ENCODE measurements at regions not wholly inside any gene's neighbourhood (a gene's known extent, or its start where the extent isn't known, plus 50 kb on each side); places are given as distances from the start of the nearest gene placed in this dataset.

DNA sequence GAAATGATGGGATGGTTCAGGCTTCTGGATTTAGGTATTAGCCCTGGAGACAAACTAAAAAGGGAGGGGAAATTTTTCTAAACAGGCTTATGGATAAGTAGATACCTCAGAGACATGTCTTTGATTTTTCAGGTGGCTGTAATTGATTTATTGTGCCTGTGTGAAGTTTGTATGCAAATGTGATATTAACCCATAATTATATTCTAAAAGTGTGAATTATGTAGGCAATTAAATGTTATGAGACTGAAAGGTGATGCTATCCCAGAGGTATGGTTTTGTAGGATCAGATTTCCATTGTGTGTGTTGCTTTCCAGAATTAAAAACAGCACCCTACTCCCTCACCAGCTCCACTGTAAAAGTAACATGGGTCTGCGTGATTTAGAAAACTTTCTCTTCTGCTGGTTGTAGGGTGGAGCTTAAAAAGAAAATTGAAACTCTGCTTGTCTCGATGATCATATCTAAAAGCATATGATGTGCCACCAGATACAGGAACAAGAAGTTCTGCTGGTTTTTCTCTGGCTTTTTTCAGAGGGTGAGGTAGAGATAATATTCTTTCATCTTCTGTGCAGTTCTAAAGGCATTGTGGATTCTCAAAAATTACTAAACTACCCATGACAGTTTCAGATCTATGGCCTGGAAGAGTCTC is 71.8 kb upstream of the TAF11L2 start:
- in situ Hi-C loops (cut with MboI; ENCODE audit: low sequenced_read_pairs): no loop called here

DNA sequence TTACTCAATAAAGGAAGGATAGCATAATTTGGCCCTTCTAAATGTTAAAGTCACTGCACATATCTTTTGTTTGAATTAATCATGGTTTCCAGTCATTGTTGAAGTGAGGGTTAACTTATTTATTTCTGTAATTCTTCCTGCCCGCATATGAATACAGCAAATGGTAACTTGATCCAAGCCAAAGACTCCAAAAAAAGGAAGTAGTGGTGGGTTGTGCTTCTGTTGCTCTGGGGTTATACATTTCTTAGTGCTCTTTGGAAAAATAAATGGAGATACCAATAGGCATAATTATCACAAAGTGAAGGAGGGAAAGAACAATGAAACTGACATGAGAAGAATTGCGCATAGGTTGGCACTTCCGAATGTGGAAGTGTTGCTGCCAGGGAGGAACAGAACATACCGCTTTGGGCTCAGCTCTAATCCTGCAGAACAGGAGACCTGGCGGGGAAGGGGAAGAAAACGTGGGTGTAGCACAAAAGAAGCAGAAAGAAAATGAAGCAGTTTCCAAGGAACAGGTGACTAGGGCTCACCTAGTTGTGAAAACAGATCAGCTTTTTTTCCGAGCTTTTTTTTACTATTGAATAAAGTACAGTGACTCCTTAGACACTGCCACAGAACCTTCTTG is 69.7 kb upstream of the TAF11L2 start:
- in situ Hi-C loops (cut with MboI; ENCODE audit: low sequenced_read_pairs): no loop called here

DNA sequence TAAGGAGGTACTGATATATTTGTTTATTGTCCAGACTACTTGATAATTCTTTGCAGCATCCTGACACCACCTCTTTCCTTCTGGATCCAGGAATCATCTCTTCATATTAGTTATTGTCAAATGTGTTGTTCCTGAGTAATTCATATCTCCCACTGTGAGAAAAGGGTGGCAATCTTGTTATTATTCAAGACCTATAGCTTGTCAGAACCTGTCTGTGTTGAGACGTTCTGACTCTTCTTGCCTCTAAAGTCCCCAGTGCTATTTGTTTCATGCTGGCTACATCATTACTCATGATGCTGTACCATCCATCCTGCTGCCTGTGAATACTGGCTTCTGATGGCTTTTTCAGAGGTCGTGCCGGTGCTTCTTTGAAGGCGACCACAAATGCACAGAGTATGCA is 68.7 kb upstream of the TAF11L2 start:
- in situ Hi-C loops (cut with MboI; ENCODE audit: low sequenced_read_pairs): no loop called here

DNA sequence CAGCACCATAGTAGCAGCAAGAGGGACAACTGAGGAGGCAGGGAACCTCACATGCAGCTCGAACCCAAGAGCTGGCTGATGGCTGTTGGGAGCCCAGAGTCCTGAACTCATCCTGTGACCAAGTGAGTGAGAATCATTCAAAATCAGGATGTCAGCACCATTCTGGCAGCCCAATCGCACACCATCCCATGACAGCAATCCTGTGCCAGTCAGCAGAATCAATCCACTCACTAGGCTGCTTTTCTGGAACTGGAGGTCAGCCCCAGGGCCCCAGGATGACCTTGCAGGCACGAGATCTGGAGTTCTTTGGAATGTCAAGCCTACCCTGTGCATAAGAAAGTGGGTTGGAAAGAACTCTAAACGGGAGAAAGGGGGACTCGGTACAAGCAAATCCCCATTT is 67.8 kb upstream of the TAF11L2 start:
- in situ Hi-C loops (cut with MboI; ENCODE audit: low sequenced_read_pairs): no loop called here

DNA sequence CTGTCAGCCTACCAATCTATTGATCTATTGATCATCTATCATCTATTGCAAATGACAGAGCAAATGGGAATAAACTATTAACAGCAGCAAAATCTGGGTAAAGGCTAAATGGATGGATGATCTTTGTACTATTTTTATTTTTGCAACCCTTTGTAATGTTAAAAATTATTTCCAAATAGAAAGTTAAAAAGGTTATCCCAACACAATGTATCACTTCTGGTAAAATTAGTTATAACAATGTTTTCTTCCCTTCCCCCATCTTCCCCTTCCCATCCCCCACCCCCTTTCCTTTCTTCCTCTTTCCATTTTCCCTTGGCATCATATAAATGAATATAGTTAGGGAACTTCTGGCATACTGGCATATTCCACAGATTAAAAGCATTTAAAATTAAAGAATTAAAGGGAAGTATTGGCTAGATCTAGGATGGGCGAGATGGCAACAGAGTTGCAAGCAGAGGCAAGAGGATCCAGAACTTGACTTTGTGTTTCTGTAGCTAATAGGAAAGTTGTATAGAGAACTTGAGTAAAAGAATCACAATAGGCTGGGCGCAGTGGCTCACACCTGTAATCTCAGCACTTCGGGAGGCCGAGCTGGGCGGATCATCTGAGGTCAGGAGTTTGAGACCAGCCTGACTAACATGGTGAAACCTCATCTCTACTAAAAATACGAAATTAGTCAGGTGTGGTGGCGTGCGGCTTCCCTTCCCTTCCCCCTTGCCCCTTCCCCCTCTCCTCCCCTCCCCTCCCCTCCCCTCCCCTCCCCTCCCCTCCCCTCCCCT is 66.6 kb upstream of the TAF11L2 start:
- in situ Hi-C loops (cut with MboI; ENCODE audit: low sequenced_read_pairs): no loop called here

DNA sequence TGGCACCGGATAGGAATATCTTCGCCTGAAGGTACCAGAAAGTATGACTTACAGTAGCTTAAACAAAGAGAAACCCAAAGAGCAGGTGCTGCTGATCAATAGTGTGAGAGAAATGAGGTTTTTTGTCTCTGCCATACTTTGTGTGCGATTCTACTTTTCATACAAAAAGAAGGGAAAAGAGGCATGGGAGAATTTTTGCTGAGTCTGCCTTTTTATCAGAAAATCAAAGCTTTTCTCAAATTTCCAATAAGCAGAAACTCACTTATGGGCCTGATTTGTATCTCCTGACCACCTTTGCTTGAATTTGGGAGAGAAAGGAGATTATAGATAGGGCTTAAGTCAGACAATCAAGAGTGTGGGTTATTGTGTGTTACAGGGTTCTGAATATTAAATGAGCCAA is 65.5 kb upstream of the TAF11L2 start:
- in situ Hi-C loops (cut with MboI; ENCODE audit: low sequenced_read_pairs): no loop called here

DNA sequence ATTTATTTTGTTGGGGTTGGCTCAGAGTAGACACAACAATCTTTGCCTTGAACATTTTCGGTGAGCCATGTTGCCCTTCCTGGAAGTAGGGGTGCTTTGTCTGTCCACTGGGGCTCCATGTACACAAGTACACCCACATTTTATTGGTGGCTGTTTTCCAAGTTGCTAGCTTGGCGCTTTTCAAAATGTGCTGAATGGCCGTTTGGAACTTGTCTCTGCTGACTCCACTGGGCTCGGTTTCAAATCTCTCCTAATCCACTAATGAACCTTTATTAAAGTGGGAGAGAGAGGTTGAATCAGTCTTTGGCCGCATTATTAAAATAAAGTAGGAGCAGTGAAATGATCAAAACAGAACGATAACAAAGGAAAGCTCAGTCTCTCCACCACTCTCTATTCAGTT is 64.6 kb upstream of the TAF11L2 start:
- in situ Hi-C loops (cut with MboI; ENCODE audit: low sequenced_read_pairs): no loop called here

DNA sequence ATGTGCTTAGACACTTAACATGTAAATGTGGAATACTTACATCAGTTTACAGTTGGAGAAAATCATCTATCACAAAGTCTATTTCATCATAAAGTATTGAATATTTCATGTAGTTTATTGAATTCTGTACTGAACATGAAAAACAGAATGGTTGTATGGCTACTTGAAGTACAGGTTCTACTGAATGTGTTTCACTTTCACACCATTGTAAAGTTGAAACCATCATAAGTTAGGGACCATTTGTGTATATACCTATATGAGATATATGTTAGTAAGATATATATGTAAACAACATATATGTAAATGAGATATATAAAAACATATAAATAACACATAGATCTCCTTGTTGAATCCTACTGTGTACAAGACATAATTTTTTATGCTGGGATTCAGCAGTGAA is 63.0 kb upstream of the TAF11L2 start:
- in situ Hi-C loops (cut with MboI; ENCODE audit: low sequenced_read_pairs): no loop called here

DNA sequence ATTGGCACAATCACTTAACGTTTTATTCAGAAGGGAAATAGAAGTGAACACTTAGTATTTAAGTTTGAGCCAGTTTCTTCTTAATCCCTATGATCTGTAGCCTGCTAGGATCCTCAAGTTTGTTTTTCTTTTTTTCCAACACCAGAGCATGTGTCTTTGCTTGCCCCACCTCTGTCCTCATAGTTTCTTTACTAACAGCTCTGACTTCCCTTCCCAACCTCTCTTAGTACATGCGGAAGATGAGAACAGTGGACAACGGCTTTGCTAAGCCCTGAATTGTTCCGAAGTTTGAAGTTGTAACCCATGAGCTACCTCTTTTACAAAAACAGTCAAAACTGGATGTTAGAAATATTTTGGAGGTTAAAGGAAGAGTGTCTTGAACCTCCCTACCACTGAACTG is 61.7 kb upstream of the TAF11L2 start:
- in situ Hi-C loops (cut with MboI; ENCODE audit: low sequenced_read_pairs): no loop called here

DNA sequence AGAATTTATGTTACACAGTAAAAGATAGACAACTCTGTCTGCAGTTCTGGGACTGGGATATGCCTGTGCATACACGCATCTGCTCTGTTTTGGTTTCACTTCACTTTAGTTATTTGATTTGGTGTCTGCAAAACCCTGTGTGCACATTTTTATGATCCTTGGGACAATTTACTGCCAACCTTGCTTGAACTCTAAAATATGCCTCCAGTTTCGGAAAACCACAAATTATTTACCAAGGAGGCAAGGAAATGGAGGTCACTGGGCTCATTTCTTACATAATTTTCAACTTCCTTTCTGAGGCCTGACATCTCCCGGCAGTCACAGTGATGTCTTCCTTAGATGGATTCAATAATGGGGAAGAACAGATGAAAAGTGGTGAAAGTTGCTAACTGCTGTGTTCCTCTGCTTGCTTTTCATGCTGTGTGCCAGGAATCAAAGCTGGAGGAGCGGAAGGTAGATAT is 61.2 kb upstream of the TAF11L2 start:
- in situ Hi-C loops (cut with MboI; ENCODE audit: low sequenced_read_pairs): no loop called here

DNA sequence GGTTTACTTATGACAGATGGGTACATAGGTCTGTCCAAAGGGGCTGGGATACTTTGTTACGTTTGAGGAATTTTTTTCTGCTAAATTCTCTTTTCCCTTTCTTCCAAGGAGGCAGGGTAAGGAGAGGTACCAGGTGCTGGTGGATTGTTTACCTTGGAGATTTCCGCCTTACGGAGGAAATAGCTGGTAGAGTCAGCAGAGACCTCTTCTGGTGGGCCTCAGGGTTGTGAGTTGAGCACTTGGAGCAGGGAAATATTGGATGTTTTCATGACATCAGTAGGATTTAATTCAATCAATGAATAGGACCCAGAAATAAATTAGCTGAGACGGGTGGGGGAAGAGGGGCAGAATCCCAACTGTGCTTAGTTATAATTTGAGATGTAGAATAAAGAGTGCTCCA is 60.0 kb upstream of the TAF11L2 start:
- in situ Hi-C loops (cut with MboI; ENCODE audit: low sequenced_read_pairs): no loop called here

DNA sequence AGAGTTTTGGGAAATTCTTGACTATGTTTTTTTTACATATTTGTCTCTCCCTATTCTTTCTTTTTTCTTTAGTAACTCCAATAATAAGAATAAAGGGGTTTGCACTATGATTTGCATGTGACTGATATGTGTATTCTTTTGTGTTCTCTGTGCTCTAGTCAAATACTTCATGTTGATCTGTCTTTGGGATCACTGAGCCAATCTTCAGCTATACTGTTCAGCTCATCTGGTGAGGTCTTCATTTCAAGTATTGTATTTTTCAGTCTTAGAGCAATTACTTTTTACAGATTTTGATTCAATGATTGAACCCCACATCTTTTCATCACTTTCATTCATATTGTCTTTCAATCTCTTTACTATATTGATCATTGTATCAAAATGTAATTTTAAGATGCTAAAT is 58.1 kb upstream of the TAF11L2 start:
- in situ Hi-C loops (cut with MboI; ENCODE audit: low sequenced_read_pairs): no loop called here

DNA sequence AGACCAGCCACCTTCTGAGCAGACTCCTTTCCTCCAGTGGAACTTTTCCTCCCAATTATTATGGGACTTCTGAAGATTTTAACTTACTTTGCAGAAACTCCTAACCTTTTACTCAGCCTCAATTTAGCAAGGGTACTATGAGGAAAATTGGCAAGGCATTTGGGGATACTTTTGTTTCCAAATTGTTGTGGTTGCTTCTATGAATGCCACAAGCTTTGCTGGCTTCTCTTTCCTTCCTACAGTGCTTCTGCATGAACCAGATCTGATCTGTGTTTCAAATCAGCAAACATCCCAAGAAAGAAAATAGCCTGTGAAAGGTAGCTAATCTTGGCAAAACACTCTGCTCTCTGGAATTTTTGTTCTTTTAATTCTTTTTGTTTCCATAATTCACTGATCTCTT is 57.3 kb upstream of the TAF11L2 start:
- in situ Hi-C loops (cut with MboI; ENCODE audit: low sequenced_read_pairs): no loop called here

DNA sequence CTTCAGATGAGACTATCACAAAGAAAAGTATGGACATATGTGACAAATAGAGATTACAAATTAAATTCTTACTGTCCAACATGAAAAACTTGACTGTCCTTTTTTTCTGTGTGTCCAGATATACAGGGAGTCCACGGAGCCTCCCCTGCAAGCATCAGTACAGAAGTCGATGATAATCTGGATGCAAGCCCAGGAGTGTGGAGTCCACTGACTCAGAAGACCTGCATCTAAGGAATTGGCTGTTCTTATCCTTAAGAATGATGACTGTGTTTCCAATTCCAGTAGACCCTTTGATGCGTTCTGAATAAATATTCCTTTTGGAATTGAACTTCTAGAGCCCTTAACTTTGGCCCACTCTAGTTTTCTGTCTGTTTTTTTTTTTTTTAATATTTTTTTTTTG is 56.7 kb upstream of the TAF11L2 start:
- in situ Hi-C loops (cut with MboI; ENCODE audit: low sequenced_read_pairs): no loop called here

DNA sequence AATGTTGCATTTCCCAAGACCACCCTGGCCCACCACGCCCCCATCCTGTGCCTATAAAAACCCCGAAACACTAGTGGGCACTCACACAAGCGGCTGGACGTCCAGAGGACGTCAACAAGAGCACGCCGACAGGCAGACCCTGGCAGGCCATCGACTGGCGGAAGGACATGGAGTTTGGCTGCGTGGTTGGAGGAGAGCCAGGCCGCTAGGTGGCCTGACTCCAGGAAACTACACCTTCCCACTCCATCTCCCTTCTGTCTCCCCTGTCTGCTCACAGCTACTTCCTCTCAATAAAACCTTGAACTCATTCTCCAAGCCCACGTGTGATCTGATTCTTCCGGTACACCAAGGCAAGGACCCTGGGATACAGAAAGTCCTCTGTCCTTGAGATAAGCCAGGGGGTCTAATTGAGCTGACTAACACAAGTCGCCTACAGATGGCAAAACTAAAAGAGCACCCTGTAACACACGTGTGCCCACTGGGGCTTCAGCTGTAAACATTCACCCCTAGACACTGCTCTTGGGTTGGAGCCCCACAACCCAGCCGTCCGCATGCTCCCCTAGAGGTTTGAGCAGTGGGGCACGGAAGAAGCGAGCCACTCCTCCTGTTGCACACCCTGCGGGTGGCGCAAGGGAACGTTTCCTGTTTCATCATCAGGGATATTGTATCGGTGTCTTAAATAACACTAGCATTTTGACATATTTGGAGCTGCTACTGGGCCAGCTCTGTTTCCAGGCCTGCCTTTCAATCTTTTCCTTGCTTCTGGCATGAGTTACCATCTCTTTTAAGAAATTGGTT is 54.5 kb upstream of the TAF11L2 start:
- in situ Hi-C loops (cut with MboI; ENCODE audit: low sequenced_read_pairs): no loop called here

DNA sequence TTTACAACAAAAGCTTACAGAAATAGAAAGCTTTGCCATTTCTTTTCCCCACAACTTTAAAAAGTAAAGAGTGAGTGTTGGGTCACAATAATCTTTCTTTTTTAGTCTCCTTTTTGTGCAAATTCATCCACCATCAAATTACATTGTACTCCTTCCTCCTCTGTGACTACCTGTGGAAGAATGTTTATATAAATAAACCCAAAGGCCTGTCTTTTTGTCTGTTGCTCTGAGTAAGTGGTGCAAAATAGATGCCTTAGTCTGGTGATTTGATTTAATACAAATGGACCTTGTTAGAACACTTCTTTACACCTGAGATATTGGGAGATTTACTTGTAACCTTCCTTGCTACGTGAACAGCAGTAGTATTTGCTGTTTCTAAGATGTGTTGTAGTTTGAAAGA is 53.5 kb upstream of the TAF11L2 start:
- in situ Hi-C loops (cut with MboI; ENCODE audit: low sequenced_read_pairs): no loop called here

DNA sequence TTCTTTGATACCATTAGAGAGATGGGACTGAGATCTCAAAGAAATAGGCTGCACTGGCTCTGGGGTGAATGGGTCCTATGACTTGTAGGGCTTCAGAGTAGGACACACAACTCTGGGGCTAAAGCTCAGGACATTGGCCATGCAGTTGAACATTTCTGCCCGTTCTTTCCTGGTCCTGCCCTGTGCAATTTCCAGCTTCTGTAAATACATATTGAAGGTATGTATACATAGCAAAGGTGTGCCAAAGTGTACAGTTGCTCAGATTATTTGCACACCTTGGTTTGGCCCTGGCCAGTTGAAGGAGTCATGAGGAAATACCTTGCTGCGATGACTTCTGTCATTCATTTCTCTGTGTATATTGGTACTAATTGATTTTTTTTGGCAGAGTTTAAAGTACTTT is 52.8 kb upstream of the TAF11L2 start:
- in situ Hi-C loops (cut with MboI; ENCODE audit: low sequenced_read_pairs): no loop called here
